Uterus (tissue), 3 donors: ENCODE measurements at regions not wholly inside any gene's neighbourhood (a gene's known extent, or its start where the extent isn't known, plus 50 kb on each side); places are given as distances from the start of the nearest gene placed in this dataset.

Experiments
- DNase-seq, 2 donors: peaks; one replicate each; pipeline ENCODE4 v3.0.0-alpha.2; 2019 to 2020
- H3K27ac ChIP-seq, 2 donors: fragments of 200-600 bp; sonication (generic); 1 replicate in 1 of 2; 2 replicates in 1 of 2; pipeline ENCODE4 v1.5.1; 2016 to 2018
- H3K27me3 ChIP-seq, 2 donors: fragments of 200-600 bp; sonication (generic); one replicate each; pipeline ENCODE4 v1.5.1; 2018 to 2019; ENCODE audit warnings: control low read depth in 1 of 2
- H3K36me3 ChIP-seq, 2 donors: fragments of 200-600 bp; sonication (generic); one replicate each; pipeline ENCODE4 v1.5.1; 2019; ENCODE audit warnings: control low read depth in 1 of 2
- H3K4me1 ChIP-seq, 2 donors: fragments of 200-600 bp; sonication (generic); one replicate each; pipeline ENCODE4 v1.5.1; 2018 to 2019; ENCODE audit warnings: control low read depth in 1 of 2
- H3K4me3 ChIP-seq, 2 donors: fragments of 200-600 bp; sonication (generic); 1 replicate in 1 of 2; 2 replicates in 1 of 2; pipeline ENCODE4 v1.5.1; 2018 to 2019; ENCODE audit warnings: mild to moderate bottlenecking in 1 of 2
- H3K9me3 ChIP-seq, 2 donors: fragments of 200-600 bp; sonication (generic); one replicate each; pipeline ENCODE4 v1.5.1; 2019; ENCODE audit warnings: control low read depth in 1 of 2
- CTCF ChIP-seq, 4 experiments: fragments of 200-600 bp in 2 of 4; fragments of 450-650 bp in 2 of 4; sonication (generic) in 2 of 4; IDR thresholded peaks; one replicate each; pipeline ENCODE4 v1.5.1; 2016 to 2019; ENCODE audit warnings: antibody characterized with exemption in 4 of 4, mild to moderate bottlenecking in 2 of 4, moderate library complexity in 1 of 4
- POLR2A ChIP-seq, 2 donors: fragments of 450-650 bp; IDR thresholded peaks; one replicate each; pipeline ENCODE4 v1.6.1; 2016; ENCODE audit warnings: antibody characterized with exemption in 2 of 2, mild to moderate bottlenecking in 1 of 2, moderate library complexity in 1 of 2
- intact Hi-C: fragments of 100-400 bp; cut with DNase I; formaldehyde crosslinking; loops from one replicate; pipeline ENCODE4 v1.15.1; 2023; ENCODE audit warnings: low total_unique reads
- donor health status: DM: yes; HTN: yes; CAD: no.

DNA sequence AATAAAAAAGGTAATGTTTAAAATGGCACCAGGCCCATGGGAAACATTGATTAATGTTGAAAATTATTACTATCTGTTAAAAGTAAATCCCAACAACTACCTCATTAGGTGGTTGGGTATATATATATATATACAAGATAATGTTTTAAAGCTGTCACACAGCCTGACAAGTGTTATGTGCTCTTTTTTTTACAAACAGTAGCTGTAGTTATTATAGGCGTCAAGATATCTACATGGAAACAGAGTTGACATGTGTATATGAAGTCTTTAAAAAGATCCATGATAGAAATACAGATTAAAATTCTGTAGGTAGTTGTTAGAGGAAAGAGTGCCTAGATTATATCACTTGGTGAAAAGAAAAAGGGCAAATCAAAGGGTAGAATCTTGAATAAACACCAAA, 279.9 kb downstream of the SLITRK6 start:
- DNase-seq, result no peak
- Histone ChIP-seq H3K4me3 (no peak overlapping the region), H3K9me3 (no peaks in the 10 kb centered on the region), H3K36me3 (no peaks in the 10 kb centered on the region), H3K4me1 (no peaks in the 10 kb centered on the region), H3K27me3 (peaks cover 0 to 6% of the 10 kb centered on the region in 2 donors), H3K27ac (no peak overlapping the region)
- intact Hi-C loops, result no loop called here
- TF ChIP-seq POLR2A (IDR thresholded peaks at IDR 0.05) (no peak), CTCF (IDR thresholded peaks at IDR 0.05) (no peak)

- no peaks in the 10 kb centered on the region for H3K9me3 ChIP-seq
- H3K27me3 ChIP-seq, result no peaks in the 10 kb centered on the region
- no peaks in the 10 kb centered on the region for H3K36me3 ChIP-seq
- no peak for DNase-seq
- H3K27ac ChIP-seq, result no peak overlapping the region
- H3K4me1 ChIP-seq, result no peaks in the 10 kb centered on the region
- intact Hi-C loops, result no loop called here
- no peak overlapping the region for H3K4me3 ChIP-seq
- TF ChIP-seq POLR2A (IDR thresholded peaks at IDR 0.05), result no peak
- no peak for TF ChIP-seq CTCF (IDR thresholded peaks at IDR 0.05)
Observed at GRCh38 chr13:85512421-85512820, 286.8 kb downstream of the SLITRK6 start.

- Histone ChIP-seq H3K4me1 (no peaks in the 10 kb centered on the region), H3K27me3 (no peaks in the 10 kb centered on the region), H3K9me3 (no peaks in the 10 kb centered on the region), H3K27ac (no peak overlapping the region), H3K4me3 (no peak overlapping the region), H3K36me3 (no peaks in the 10 kb centered on the region)
- intact Hi-C loops, result no loop called here
- no peak for DNase-seq
- TF ChIP-seq CTCF (IDR thresholded peaks at IDR 0.05), result no peak
- TF ChIP-seq POLR2A (IDR thresholded peaks at IDR 0.05), result no peak
Observed at GRCh38 chr13:85509512-85509911, 289.7 kb downstream of the SLITRK6 start.

- Histone ChIP-seq H3K4me1 (no peaks in the 10 kb centered on the region), H3K27ac (no peak overlapping the region), H3K36me3 (no peaks in the 10 kb centered on the region), H3K27me3 (no peaks in the 10 kb centered on the region), H3K4me3 (no peak overlapping the region), H3K9me3 (no peaks in the 10 kb centered on the region)
- no peak for DNase-seq
- intact Hi-C loops, result no loop called here
- no peak for TF ChIP-seq POLR2A (IDR thresholded peaks at IDR 0.05)
- no peak for TF ChIP-seq CTCF (IDR thresholded peaks at IDR 0.05)
Observed at GRCh38 chr13:85508683-85509329, 290.4 kb downstream of the SLITRK6 start.

GRCh38 chr13:85503797-85504196, 295.4 kb downstream of the SLITRK6 start:
- Histone ChIP-seq H3K36me3 (no peaks in the 10 kb centered on the region), H3K4me3 (no peak overlapping the region), H3K4me1 (no peaks in the 10 kb centered on the region), H3K9me3 (no peaks in the 10 kb centered on the region), H3K27ac (no peak overlapping the region), H3K27me3 (no peaks in the 10 kb centered on the region)
- intact Hi-C loops, result no loop called here
- no peak for TF ChIP-seq CTCF (IDR thresholded peaks at IDR 0.05)
- TF ChIP-seq POLR2A (IDR thresholded peaks at IDR 0.05), result no peak
- DNase-seq, result no peak
